ENCODE measurements at regions not wholly inside any gene's neighbourhood (a gene's known extent, or its start where the extent isn't known, plus 50 kb on each side); places are given as distances from the start of the nearest gene placed in this dataset.

- DNase-seq (ENCODE audit: low read depth, low spot score) = no peak
- Histone ChIP-seq H3K4me1 (ENCODE audit: control insufficient read depth, extremely low read depth, insufficient read depth, low read length) (no peaks in the 10 kb centered on the region), H3K9me1 (ENCODE audit: control insufficient read depth, extremely low read depth, insufficient read depth, low read length) (no peaks in the 10 kb centered on the region), H3K9ac (ENCODE audit: control insufficient read depth, extremely low read depth, insufficient read depth, low read length) (no peak overlapping the region), H3K9me3 (ENCODE audit: control insufficient read depth, low read depth, low read length) (no peaks in the 10 kb centered on the region), H2AFZ (ENCODE audit: control insufficient read depth, low read length) (no peak overlapping the region), H3K27me3 (ENCODE audit: control insufficient read depth, extremely low read depth, insufficient read depth, low read length) (no peaks in the 10 kb centered on the region), H3K79me2 (ENCODE audit: control insufficient read depth, insufficient read depth, low read length) (no peaks in the 10 kb centered on the region), H4K20me1 (ENCODE audit: control insufficient read depth, extremely low read depth, insufficient read depth, low read length) (no peaks in the 10 kb centered on the region), H3K4me2 (ENCODE audit: control insufficient read depth, extremely low read depth, insufficient read depth, low read depth, low read length) (no peak overlapping the region), H3K27ac (ENCODE audit: control insufficient read depth, insufficient read depth, low read length) (no peak overlapping the region), H3K4me3 (ENCODE audit: control insufficient read depth in 2 of 3, extremely low read depth in 1 of 3, insufficient read depth in 2 of 3, low read depth in 1 of 3, low read length in 3 of 3) (no peak overlapping the region), H3K36me3 (ENCODE audit: control insufficient read depth in 2 of 2, extremely low read depth in 1 of 2, insufficient read depth in 2 of 2, low read length in 2 of 2) (no peaks in the 10 kb centered on the region)
- no peak for TF ChIP-seq EZH2 (IDR thresholded peaks at IDR 0.05; ENCODE audit: low read length)
- TF ChIP-seq, protein P1, sequence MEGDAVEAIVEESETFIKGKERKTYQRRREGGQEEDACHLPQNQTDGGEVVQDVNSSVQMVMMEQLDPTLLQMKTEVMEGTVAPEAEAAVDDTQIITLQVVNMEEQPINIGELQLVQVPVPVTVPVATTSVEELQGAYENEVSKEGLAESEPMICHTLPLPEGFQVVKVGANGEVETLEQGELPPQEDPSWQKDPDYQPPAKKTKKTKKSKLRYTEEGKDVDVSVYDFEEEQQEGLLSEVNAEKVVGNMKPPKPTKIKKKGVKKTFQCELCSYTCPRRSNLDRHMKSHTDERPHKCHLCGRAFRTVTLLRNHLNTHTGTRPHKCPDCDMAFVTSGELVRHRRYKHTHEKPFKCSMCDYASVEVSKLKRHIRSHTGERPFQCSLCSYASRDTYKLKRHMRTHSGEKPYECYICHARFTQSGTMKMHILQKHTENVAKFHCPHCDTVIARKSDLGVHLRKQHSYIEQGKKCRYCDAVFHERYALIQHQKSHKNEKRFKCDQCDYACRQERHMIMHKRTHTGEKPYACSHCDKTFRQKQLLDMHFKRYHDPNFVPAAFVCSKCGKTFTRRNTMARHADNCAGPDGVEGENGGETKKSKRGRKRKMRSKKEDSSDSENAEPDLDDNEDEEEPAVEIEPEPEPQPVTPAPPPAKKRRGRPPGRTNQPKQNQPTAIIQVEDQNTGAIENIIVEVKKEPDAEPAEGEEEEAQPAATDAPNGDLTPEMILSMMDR (optimal IDR thresholded peaks at IDR 0.05 in 1 of 3, IDR thresholded peaks at IDR 0.05 in 1 of 3, conservative IDR thresholded peaks at IDR 0.05 in 1 of 3; ENCODE audit: extremely low read depth in 1 of 3, insufficient read depth in 2 of 3, low read length in 3 of 3) = no peak
- dilution Hi-C loops (cut with MboI; ENCODE audit: extremely low pct_ligation_motif_present, low sequenced_read_pairs) = no loop called here
- FAIRE-seq = no peak
Observed at GRCh38 chr4:86484241-86484640, 109.9 kb upstream of the PTPN13 start.

GRCh38 chr4:86487738-86488348 lies 106.3 kb upstream of the PTPN13 start:
- dilution Hi-C loops (cut with MboI; ENCODE audit: extremely low pct_ligation_motif_present, low sequenced_read_pairs) = no loop called here
- TF ChIP-seq, protein P1 (optimal IDR thresholded peaks at IDR 0.05 in 1 of 3, IDR thresholded peaks at IDR 0.05 in 1 of 3, conservative IDR thresholded peaks at IDR 0.05 in 1 of 3; ENCODE audit: extremely low read depth in 1 of 3, insufficient read depth in 2 of 3, low read length in 3 of 3) = no peak
- TF ChIP-seq EZH2 (IDR thresholded peaks at IDR 0.05; ENCODE audit: low read length) = no peak
- H2AFZ ChIP-seq (ENCODE audit: control insufficient read depth, low read length) = no peak overlapping the region
- no peaks in the 10 kb centered on the region for H3K79me2 ChIP-seq (ENCODE audit: control insufficient read depth, insufficient read depth, low read length)
- no peaks in the 10 kb centered on the region for H3K9me1 ChIP-seq (ENCODE audit: control insufficient read depth, extremely low read depth, insufficient read depth, low read length)
- H3K27me3 ChIP-seq (ENCODE audit: control insufficient read depth, extremely low read depth, insufficient read depth, low read length) = no peaks in the 10 kb centered on the region
- DNase-seq (ENCODE audit: low read depth, low spot score) = no peak
- no peak overlapping the region for H3K4me3 ChIP-seq (ENCODE audit: control insufficient read depth in 2 of 3, extremely low read depth in 1 of 3, insufficient read depth in 2 of 3, low read depth in 1 of 3, low read length in 3 of 3)
- H3K9ac ChIP-seq (ENCODE audit: control insufficient read depth, extremely low read depth, insufficient read depth, low read length) = no peak overlapping the region
- FAIRE-seq = peak; percentile 17
- no peaks in the 10 kb centered on the region for H3K4me1 ChIP-seq (ENCODE audit: control insufficient read depth, extremely low read depth, insufficient read depth, low read length)
- H4K20me1 ChIP-seq (ENCODE audit: control insufficient read depth, extremely low read depth, insufficient read depth, low read length) = no peaks in the 10 kb centered on the region
- H3K9me3 ChIP-seq (ENCODE audit: control insufficient read depth, low read depth, low read length) = no peaks in the 10 kb centered on the region
- H3K4me2 ChIP-seq (ENCODE audit: control insufficient read depth, extremely low read depth, insufficient read depth, low read depth, low read length) = no peak overlapping the region
- H3K27ac ChIP-seq (ENCODE audit: control insufficient read depth, insufficient read depth, low read length) = no peak overlapping the region
- H3K36me3 ChIP-seq (ENCODE audit: control insufficient read depth in 2 of 2, extremely low read depth in 1 of 2, insufficient read depth in 2 of 2, low read length in 2 of 2) = no peaks in the 10 kb centered on the region

All from keratinocyte (primary cell).